Renal cortical epithelial cell (primary cell): ENCODE measurements at regions not wholly inside any gene's neighbourhood (a gene's known extent, or its start where the extent isn't known, plus 50 kb on each side); places are given as distances from the start of the nearest gene placed in this dataset.

ENCODE experiments used
- DNase-seq: peaks from one replicate; pipeline ENCODE4 v3.0.0-alpha.2; 2011; ENCODE audit warnings: low read depth

DNA sequence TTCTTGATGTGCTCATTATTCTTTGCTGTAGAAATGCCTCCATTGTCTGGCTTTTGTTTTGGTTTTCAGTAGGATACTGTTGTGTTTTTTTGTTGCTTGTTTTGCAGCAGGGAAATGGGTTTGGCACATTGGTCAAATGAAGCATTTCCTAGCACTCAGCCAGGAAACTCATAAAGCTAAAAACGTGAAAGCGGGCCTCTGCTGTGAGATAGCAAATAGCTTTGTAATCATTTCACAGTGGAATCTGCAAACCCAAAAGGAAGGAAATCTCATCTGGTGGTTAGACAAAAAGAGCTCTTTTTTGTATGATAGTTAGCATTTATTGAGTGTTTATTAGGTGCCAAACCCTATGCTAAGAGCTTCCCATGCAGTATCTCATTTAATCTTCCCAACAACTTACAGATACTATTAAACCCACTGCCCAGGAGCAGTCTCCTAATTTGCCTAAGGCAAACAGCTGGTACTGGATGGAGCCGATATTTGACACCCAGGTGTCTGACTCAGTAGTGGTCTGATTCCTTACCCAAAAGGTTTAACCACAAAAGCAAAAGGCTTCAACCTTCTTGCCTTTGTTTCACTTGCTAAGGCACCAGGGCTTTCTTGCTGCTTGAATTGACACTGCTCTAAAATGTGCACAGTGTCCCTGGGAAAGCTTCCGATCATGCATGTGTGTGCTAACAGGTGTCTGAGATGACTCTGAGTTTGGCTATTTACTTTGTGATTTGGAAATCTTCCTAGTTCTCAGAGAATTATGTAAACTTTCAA is 527.9 kb upstream of the MDFIC2 start:
- peak; percentile 52 for DNase-seq

DNA sequence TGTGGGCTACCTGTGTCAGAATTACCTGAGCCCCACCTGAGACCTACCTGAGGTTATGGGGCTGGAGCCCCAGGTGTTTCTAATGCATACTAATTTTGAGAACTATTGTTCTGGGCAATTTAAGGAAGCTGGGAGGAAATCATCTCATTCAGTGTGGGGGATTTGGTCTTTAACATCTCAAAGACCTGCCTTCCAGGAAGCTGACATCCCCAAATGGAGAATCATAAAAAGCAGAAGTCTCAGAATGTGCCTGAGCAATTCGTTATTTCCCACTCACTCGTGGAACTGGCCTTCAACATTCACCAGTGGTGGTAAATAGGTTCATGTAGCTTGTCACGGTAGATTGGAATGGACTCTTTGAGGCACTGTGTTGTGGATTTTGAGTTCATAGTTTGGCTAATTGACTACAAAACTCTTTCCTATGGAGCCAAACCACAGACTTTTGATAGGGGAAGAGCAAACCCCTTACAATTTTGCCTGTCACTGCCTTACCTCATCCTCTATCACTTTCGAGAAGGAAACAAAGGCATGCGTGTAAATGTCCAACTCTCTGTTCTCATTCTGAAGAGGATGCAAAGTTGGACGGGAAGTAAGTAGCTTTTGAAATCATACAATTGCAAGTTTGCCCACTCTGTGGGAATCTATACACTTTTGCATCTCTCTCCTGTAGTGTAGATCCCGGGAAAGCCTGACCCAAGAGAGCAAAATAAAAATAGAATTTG is 521.0 kb upstream of the MDFIC2 start:
- no peak for DNase-seq

DNA sequence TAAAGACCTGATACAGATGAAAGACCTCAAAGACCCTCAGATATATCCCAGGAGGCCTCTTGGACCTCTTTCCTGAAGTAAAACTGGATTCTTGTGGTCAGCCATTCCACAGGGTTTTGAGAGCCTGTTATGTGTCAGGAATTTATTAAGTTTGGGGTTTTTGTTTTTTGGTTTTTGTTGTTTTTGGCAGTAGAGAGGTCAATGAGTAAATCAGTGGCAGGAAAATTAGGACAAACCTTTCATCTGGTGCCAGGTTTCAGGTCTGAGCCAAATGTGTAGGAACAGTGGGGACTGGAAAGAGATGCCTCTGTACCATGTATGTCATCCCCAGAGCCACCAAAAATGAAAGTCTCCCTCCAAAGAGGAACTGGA is 520.4 kb upstream of the MDFIC2 start:
- peak; percentile 71 for DNase-seq

DNA sequence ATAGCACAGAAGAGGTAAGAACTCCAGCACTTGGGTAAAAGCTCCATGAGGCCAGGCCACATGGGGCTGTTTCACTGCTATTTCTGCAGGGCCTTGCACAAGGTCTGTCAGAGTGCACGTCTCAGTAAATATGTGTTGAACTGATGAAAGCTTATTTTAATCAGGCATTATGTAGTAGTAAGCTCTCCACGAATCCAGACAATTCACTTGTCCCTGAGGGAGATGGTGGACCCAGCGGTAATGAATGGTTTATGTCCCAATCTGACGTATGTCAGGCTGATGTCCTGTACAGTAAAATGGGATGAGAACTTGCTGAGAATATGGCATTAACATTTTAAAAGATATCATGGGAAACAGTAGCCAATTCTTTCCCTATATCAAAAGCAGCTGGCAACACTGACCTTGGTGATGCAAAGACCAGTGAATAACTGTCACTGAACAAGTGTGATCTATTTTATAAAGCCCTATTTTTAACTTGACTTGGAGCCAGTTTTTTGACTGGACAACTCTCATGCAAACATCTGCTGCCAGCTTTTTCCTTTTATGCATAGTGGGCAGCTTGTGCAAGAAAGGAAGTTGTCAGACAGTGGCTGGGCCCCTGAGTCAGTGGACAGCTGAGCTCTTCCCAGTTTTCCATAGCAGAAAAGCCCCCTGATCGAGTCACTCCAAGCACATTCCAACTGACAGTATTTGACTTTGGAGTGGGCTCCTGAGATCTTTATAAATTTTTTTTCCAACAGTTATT is 519.8 kb upstream of the MDFIC2 start:
- DNase-seq = peak; percentile 67

DNA sequence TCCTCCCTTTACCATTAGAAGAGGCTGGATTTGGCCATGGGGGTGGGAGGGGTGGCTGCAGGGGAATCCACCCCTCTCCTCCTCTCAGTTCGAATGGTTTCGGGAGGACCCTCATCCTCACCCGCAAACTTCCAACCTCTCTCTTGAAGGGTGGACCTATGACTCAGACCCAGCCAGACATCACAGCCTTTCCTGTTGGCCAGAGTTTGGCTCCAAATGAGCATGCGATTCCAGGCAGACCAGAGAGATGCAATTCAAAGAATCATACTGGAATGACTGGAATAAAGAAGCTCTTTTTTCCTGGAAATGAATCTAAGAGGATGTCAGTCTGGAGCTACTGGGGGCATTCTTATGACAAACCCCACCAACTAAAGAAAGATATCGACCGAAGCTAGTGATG is 516.7 kb upstream of the MDFIC2 start:
- DNase-seq = peak; percentile 21

DNA sequence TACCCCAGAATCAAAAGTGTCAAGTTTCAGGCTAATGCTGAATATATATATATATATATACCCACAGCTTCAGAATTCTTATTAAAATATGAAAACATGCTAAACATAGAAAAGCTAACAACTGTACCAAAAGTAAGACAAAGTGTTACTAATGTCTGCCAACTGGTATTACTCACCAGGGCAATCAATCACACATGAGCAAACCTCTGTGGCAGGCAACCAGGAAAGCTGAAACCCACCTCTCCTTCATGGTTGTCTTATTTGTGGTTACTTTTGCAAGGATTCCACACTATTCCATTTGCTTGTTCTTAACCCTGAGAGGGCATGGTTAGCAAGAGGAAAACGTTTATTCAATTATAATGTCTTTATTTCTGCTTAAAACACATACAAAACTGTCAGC is 512.3 kb upstream of the MDFIC2 start:
- DNase-seq = peak; percentile 92

DNA sequence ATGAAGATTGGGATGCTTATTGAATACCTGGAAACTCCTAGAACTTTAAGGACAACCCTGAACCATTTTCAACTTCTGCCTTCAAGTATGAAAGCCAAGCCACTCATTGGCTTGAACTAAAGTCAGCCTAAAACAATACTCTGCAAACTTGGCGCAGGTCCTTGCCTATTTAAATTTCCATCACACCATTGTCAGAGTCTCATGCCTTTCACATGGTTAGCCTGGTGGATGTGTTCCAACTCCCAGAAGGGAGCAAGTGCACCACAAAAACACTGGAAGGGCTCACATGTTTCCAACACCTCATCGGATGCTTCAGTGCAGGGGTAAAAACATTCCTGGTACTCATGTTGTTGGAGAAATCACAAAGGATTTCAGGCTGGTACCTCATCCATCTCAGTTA is 511.6 kb upstream of the MDFIC2 start:
- peak; percentile 55 for DNase-seq

DNA sequence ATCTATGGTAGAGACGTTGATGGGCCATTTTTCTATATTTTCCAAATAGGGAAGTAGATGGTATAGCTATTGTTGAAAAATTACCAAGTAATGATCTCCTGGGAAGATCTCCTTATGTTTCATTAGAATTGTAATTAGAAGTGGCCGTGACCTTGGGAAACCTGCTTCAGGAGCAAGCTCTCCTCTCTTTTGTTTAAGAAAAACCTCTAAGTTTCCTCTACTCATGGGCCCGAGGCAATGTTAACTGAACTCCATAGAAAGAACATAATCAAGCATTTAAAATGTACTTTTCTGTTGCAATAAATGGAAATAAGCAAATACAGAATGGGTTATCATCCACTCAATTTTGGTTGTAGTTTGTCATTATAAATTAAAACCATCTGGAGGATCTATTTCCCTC is 511.2 kb upstream of the MDFIC2 start:
- no peak for DNase-seq

DNA sequence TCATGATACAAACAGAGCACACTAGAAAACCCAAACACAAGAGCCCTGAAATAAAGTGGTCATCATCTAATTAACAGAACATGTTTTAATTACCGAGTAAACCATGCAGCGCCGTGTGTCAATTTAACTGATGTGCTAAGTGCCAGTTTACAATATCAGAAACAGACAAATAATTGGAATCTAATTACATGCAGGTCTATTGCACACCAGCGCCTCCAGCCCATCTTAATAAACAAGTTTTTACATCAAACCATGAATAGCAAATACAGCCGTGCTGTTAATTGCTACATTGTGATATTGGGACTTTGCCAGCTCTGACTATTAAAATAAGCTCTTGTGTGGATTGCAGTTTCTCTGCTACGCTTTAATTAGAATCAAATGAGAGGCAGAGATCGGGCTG is 510.2 kb upstream of the MDFIC2 start:
- no peak for DNase-seq

DNA sequence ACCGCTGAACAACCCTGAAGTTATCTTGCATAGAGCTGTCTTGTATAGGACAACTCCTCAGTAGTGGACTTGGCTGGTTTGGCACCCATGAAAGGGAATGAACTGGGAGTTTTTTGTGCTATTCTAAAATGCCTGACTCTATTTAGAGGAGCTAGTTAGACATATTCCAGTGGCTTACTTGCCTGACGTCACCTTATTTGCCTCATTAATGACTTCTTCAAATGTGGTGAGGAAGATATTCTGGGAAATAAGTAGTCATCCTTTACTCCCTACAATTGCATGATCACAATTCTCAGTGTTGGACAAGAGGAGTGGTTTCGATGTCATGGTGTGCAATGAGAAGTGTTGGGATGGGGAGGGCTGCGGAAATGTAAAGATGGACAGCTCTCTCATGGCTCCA is 509.2 kb upstream of the MDFIC2 start:
- DNase-seq = no peak

DNA sequence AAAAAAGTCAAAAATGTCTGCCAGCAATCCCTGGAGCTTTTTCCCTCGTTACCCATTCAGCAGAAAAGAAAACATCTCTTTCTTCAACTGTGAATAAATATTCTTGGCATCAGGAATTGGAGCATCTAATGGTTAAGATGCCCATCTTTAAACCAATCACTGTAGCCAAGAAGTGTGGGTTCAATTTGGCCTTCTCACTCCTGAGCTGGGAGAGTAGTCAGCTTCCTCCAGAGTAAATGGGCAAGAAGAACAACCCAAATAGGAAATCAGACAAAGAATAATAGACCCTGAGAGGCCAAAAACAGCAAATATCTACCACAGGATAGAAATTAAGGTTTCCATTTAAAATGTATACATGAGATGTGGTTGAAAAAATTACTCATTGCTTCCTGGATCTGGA is 508.0 kb upstream of the MDFIC2 start:
- DNase-seq = no peak

DNA sequence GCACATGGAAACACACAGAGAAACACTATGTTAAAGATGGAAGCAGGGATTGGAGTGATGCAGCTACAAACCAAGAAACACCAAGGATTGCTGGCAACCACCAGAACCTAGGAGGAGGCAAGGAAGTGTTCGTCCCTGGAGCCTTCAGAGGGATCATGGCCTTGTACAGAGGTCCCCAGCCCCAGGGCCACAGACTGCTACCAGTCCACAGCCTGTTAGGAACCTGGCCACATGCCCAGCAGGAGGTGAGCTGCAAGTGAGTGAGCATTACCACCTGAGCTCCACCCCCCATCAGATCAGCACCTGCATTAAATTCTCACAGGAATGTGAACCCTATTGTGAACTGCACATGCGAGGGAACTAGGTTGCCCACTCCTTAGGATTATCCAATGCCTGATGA is 505.7 kb upstream of the MDFIC2 start:
- DNase-seq = no peak

DNA sequence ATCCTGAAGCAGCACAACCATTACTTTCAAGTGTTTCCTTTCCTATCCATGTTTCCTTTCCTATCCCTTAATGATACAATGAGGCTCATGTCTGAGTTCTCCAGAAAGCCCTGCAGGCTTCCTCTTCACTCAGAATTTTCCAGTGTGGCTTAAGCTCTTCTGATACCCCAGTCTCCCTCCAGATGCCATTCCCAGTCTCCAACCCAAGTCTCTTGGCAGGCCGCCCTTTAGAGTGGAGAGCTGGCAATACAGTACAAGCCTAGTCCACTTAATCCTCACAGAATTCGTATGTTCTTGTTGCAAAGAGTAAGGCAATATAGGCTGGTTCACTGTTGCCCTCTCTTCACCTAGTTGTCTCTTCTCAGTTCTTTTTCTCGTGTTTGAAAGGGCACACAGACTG is 503.9 kb upstream of the MDFIC2 start:
- no peak for DNase-seq

DNA sequence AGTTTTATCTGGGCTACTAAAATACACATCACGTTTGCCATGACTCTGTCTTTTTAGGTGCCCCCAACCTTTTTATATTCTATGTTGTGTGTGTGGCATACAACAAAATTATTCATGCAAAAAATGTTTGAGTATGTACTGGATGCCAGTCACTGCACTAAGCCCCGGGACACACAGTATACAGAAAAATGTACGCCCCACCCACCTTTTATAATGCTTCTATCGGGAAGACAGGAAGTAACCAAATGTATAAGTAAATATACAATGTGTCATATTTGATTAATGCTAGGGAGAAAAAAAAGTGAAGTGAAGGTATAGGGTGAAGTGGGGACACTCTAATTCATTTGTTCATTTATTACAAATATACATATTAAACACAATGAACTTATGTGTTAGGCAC is 503.4 kb upstream of the MDFIC2 start:
- DNase-seq = no peak

DNA sequence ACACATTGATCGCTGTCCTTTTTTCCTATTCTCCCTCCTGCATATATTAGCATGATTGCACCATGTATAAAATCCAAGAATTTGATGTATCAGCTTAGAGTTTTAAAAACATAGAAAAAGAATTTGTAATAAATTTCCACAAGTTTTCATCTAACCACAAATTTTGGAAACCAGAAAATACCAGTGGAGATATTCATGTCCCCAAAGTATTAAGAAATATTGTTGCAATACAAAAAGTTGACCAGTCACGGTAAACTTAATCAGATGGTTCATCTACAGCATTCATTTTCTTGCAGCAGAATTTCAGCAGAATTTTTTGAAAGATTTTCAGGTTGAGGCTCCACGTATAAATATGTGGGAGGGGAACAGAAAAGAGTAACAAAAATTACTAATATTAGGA is 500.9 kb upstream of the MDFIC2 start:
- no peak for DNase-seq

DNA sequence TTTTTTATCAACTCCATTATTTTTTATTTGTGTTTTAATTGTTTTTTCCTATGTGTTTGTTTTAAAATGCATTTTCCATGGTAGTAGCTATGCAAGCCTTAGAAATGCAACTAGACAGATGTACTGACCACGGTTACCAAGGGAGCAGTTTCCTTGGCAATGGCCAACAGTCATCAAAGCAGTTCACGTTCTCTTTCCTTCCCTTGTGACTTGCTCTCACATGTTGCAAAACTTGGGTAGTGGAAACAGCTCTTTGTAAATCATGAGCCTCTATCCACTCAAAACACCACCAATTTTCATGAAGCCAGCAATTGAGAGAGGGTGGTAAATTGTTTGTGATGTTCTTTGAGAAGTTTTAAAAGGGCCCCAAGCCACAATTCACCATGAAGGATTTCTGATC is 499.4 kb upstream of the MDFIC2 start:
- peak; percentile 88 for DNase-seq

DNA sequence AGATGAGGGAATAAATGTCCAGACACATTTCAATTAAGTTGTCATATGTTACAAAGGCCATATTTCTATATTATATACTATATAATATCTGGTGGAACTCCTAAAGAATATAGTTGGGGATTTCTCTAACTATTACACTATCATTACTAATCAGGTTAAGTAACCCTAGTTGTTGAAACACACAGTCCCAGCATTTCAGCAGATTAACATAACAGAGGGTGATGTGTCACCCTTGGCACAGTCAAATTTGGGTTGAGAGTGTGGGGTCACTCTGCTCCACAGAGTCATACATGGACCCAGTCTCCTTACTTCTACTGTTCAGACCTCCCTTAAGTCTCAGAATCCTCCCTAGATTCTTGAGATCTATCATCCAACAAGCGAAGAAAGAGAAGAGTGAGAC is 496.4 kb upstream of the MDFIC2 start:
- DNase-seq = no peak

DNA sequence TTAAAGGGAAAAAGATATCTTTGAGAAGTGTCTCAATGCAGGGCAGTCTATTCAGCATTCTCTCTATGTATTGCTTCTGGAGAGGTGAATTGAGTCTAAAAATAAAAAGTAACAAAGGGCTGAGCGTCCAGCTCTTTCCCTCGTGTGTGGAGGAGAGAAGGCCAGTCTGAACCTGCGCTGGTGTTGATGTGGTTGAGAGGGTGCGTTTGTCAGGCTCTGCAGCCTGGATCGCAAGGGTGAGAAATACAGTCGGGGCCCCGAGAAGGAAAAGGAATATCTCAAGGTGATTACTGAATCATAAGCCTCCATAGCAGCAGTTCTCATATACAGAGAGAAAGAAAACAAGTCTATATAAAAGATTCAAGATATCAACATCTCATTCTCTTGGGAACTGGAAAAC is 494.1 kb upstream of the MDFIC2 start:
- DNase-seq = no peak

DNA sequence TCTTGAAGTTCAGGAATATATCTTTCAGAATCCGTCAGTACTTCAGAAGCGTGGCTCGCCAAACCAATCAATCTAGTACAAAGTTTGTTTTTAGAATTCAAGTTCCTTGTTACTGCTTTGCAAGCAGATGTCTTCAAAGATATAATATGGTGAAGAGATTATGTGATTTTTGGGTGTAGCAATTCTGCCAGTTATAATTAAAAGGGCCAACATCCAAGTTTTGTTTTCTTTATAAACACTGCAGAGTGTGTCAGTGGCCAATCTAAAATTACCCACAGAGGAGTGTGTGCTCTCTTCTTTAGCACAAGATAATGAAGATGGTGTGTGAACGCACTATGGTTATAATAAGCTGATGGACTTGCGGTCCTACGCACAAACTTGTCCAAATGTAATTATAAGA is 493.6 kb upstream of the MDFIC2 start:
- no peak for DNase-seq

DNA sequence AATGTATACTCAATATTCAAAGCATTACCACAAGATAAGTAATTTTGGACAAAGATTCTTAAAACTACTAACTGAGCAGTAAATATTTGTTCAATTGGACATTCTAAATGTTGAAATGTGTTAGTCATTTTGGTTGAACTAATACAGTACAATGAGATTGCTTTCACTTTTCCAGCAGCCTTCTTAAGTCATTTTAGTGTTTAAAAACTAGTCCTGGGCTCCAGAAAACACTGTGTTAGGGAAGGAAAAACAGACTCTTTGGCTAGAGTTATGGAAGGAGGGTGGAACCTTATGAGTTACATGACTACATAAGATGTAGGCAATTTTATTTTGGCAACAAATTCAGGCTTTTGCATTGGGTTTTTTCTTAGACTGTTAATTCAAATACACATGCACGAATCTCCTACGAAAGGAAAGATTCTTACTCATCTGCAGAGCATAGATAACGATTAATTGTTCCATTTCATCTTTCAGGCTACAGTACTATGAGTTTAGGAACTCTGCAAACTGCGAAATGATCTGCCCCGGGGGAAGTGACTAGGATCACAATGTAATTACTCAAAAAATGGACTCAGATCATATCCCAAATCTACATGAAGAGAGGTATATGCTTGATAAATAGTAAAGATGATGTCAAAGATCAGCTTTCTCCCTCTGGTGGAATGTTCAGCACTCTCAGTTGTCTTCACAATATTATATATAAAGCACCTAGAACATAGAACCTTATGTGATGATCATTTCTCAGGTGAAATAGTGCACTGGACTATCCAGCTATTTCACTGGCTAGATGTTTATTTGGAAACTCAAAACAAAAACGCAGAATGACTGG is 492.8 kb upstream of the MDFIC2 start:
- DNase-seq = peak; percentile 46

DNA sequence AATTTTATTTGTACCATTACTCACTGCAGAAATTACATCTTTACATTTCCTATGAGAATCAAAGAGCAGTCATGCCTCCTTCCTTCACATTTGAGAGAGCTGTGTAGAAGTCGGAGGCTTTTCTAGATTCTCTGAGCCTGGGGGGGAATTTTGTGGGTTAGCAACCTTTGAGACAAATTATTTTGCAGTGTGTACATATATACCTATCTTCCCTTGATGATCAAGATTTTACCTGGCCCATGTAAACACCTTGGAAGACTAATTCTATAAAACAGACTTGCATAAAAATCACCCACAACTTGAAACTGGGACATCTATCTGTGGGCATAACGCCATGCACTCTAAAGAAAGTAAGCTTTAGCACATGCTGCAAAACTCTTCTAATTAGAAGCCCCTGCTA is 491.5 kb upstream of the MDFIC2 start:
- no peak for DNase-seq

DNA sequence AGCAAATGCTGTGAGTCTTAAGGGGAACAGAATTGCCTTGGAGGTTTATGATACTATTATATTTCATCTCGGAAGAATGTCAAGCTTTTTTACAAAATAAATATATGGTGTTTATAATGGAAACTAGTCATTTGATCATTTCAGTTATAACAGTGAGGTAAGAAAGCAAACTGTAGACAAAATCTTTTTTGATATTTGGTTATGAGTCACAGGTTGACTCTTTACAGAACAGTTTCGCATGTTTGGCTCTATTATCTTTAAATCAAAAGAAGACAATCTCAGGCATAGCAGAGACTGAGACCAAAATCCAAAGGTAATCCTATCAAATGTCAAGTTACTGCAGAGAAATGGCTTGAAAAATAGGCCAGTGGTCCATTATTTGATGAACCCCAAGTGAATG is 490.9 kb upstream of the MDFIC2 start:
- no peak for DNase-seq
